Umbilical cord (tissue), 1 donor: ENCODE measurements at regions not wholly inside any gene's neighbourhood (a gene's known extent, or its start where the extent isn't known, plus 50 kb on each side); places are given as distances from the start of the nearest gene placed in this dataset.
"Not testable (repeated sequence)": the region's sequence is repeated elsewhere in the genome, so short reads cannot be mapped to it uniquely, and the experiment has no call there.

Source experiments
- DNase-seq: peaks from one replicate; pipeline ENCODE4 v3.0.0-alpha.2; 2015; ENCODE audit warnings: low spot score

- DNase-seq = not testable (repeated sequence)
These were observed 51.8 kb upstream of the CPSF6 start for GRCh38 chr12:69187572-69187971.

- DNase-seq = no peak
These were observed 49.9 kb upstream of the CPSF6 start for GRCh38 chr12:69189378-69189978.
